ENCODE measurements at regions not wholly inside any gene's neighbourhood (a gene's known extent, or its start where the extent isn't known, plus 50 kb on each side); places are given as distances from the start of the nearest gene placed in this dataset.

GRCh38 chr10:120749072-120749471 lies 102.1 kb upstream of the WDR11 start:
- intact Hi-C loops (cut with DNase I) = no loop called here
- no peak overlapping the region for H3K9ac ChIP-seq (ENCODE audit: low read depth in 2 of 2, low read length in 2 of 2)
- DNase-seq = no peak
- TF ChIP-seq CTCF (IDR thresholded peaks at IDR 0.05) = no peak
- H3K36me3 ChIP-seq = no peaks in the 10 kb centered on the region
- no peak overlapping the region for H3K27ac ChIP-seq
- no peaks in the 10 kb centered on the region for H3K27me3 ChIP-seq
- H3K4me3 ChIP-seq = no peak overlapping the region
- H3K9me3 ChIP-seq = no peaks in the 10 kb centered on the region
- no peaks in the 10 kb centered on the region for H3K4me1 ChIP-seq

GRCh38 chr10:120749856-120750566 lies 101.2 kb upstream of the WDR11 start:
- Histone ChIP-seq H3K27ac (no peak overlapping the region), H3K36me3 (no peaks in the 10 kb centered on the region), H3K4me1 (no peaks in the 10 kb centered on the region), H3K27me3 (no peaks in the 10 kb centered on the region), H3K9ac (ENCODE audit: low read depth in 2 of 2, low read length in 2 of 2) (no peak overlapping the region), H3K9me3 (no peaks in the 10 kb centered on the region), H3K4me3 (no peak overlapping the region)
- DNase-seq = no peak
- intact Hi-C loops (cut with DNase I) = no loop called here
- TF ChIP-seq CTCF (IDR thresholded peaks at IDR 0.05) = no peak

- Histone ChIP-seq H3K4me1 (no peaks in the 10 kb centered on the region), H3K9ac (ENCODE audit: low read depth in 2 of 2, low read length in 2 of 2) (no peak overlapping the region), H3K4me3 (no peak overlapping the region), H3K27me3 (no peaks in the 10 kb centered on the region), H3K36me3 (no peaks in the 10 kb centered on the region), H3K9me3 (no peaks in the 10 kb centered on the region), H3K27ac (no peak overlapping the region)
- intact Hi-C loops (cut with DNase I) = no loop called here
- DNase-seq = no peak
- TF ChIP-seq CTCF (IDR thresholded peaks at IDR 0.05) = no peak
These were observed 95.4 kb upstream of the WDR11 start for GRCh38 chr10:120755771-120756170.

GRCh38 chr10:120760253-120760652 lies 90.9 kb upstream of the WDR11 start:
- no peak for DNase-seq
- no peak for TF ChIP-seq CTCF (IDR thresholded peaks at IDR 0.05)

GRCh38 chr10:120761951-120762350 lies 89.2 kb upstream of the WDR11 start:
- intact Hi-C loops (cut with DNase I) = no loop called here
- Histone ChIP-seq H3K9me3 (no peaks in the 10 kb centered on the region), H3K36me3 (no peaks in the 10 kb centered on the region), H3K4me1 (no peaks in the 10 kb centered on the region), H3K27ac (no peak overlapping the region), H3K27me3 (no peaks in the 10 kb centered on the region), H3K4me3 (no peak overlapping the region), H3K9ac (ENCODE audit: low read depth in 2 of 2, low read length in 2 of 2) (no peak overlapping the region)
- no peak for DNase-seq
- no peak for TF ChIP-seq CTCF (IDR thresholded peaks at IDR 0.05)

More at GRCh38 chr10:120760253-120760652, 90.9 kb upstream of the WDR11 start:
- Histone ChIP-seq H3K4me3 (no peak overlapping the region), H3K9ac (ENCODE audit: low read depth in 2 of 2, low read length in 2 of 2) (no peak overlapping the region), H3K9me3 (no peaks in the 10 kb centered on the region), H3K36me3 (no peaks in the 10 kb centered on the region), H3K27ac (no peak overlapping the region), H3K27me3 (no peaks in the 10 kb centered on the region), H3K4me1 (no peaks in the 10 kb centered on the region)
- intact Hi-C loops (cut with DNase I) = no loop called here

All from colonic mucosa (tissue), 4 donors.